ENCODE measurements at regions not wholly inside any gene's neighbourhood (a gene's known extent, or its start where the extent isn't known, plus 50 kb on each side); places are given as distances from the start of the nearest gene placed in this dataset.

DNA sequence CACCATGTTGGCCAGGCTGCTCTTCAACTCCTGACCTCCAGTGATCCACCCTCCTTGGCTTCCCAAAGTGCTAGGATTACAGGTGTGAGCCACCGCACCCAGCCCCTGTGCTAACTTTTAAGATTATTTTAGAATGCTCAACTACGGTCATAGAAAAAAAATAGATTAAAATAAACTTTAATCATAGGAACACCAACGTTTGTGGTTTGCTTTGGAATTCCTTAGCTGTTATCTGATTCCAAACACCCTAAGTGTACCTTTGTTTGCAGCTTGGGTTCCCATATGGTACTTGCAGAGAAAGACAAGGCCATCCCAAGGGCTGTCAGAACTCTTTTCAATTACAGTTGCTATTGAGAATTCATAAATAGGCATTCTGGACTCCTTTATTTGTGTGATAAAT, 90.1 kb upstream of the EFHC2 start:
- TF ChIP-seq, protein P1, sequence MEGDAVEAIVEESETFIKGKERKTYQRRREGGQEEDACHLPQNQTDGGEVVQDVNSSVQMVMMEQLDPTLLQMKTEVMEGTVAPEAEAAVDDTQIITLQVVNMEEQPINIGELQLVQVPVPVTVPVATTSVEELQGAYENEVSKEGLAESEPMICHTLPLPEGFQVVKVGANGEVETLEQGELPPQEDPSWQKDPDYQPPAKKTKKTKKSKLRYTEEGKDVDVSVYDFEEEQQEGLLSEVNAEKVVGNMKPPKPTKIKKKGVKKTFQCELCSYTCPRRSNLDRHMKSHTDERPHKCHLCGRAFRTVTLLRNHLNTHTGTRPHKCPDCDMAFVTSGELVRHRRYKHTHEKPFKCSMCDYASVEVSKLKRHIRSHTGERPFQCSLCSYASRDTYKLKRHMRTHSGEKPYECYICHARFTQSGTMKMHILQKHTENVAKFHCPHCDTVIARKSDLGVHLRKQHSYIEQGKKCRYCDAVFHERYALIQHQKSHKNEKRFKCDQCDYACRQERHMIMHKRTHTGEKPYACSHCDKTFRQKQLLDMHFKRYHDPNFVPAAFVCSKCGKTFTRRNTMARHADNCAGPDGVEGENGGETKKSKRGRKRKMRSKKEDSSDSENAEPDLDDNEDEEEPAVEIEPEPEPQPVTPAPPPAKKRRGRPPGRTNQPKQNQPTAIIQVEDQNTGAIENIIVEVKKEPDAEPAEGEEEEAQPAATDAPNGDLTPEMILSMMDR (IDR thresholded peaks at IDR 0.05): no peak
- TF ChIP-seq POLR2A (IDR thresholded peaks at IDR 0.05) (no peak), POLR2AphosphoS5 (IDR thresholded peaks at IDR 0.05; ENCODE audit: insufficient read depth in 1 of 2, low read depth in 1 of 2) (no peak)
